Stimulated activated CD8-positive, alpha-beta memory T cell treated with anti-CD3 and anti-CD28 coated beads, Interleukin-12 subunit alpha, Interleukin-12 subunit beta, amount 100 ng/mL, for 24 hours (primary cell): ENCODE measurements at regions not wholly inside any gene's neighbourhood (a gene's known extent, or its start where the extent isn't known, plus 50 kb on each side); places are given as distances from the start of the nearest gene placed in this dataset.

Experiments used
- DNase-seq: peaks from one replicate; pipeline ENCODE4 v3.0.0-alpha.2; 2020; ENCODE audit errors: extremely low read depth

DNA sequence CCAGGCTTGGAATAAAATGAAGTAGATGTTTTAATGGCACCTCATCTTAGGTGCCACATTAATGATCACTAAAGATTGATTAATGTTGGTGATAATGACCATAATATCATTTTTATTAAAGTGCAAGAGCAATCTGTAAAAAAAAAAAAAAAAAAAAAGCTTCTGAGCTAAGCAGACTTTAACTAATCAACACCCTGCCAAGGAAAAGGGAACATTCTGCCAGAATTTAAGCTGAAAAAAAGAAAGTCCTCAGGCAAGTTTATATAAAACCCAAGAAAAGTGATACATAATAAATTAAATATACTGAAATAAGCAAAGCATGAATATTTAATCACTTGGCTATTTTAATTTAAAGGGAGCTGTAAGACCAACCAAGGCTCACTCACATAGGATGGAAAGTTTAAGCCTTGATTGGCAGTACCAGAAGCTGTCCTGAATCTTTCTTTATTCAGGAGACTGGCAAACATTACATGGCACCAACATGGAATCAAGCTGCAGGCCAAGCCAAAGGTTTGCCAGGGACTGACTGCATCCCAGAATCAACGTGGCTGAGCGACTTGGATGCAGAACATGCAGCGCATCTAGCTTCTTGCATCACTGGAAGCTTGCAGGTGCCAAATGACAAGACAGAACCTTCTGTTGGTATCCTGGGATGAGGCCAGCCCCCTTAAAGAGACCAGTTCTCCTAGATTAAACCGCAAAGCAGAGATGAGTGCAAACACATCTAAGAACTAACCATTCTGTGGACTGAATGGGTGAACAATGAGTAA lies 413.6 kb downstream of the ENC1 start:
- DNase-seq: no peak

DNA sequence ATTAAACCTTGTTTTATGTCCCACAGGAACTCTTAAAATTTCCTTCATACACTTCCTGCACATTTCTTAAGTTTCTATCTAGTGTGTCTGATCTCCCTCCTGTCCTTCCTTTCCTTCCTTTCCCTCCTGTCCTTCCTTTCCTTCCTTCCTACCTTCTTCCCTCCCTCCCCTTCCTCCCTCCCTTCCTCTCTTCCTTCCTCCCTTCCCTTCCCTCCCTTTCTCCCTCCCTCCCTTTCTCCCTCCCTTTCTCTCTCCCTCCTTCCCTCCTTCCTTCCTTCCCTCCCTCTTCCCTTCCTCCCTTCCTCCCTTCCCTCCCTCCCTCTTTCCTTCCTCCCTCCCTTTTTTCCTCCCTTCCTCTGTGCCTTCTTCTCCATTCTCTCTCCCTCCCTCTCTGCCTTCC lies 414.9 kb downstream of the ENC1 start:
- DNase-seq: no peak

DNA sequence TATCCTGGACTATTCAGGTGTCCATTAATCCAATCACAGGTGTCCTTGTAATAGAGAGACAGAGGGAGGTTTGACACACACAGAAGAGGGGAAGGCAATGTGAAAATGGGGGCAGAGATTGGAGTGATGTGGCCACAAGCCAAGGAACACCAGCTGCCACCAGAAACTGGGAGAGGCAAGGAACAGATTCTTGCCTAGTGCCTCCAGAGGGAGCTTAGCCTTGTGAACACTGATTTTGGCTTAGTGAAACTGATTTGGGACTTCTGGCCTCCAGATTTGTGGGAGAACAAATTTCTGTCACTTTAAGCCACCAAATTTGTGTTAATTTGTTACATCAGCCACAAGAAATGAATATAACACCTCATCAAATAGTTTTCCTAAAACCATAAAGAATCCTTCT lies 416.2 kb downstream of the ENC1 start:
- DNase-seq: no peak

DNA sequence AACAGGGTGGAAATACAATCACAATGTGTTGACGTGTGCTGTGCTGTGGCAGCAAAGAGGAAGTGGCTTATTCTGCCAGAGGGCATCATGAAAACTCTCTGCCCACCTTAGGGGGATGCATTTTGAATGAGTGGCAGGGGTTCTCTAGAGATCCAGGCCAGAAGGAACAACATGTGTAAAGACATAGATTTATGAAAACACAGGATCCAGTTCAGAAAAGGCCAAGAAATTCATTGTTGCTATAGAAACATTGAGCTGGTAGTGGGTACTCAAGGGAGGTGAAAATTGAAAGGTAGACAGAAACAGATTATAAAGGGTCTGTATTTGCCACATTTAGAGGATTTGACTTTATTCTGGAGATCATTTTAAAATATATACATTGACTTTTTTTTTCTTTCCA lies 417.7 kb downstream of the ENC1 start:
- no peak for DNase-seq

DNA sequence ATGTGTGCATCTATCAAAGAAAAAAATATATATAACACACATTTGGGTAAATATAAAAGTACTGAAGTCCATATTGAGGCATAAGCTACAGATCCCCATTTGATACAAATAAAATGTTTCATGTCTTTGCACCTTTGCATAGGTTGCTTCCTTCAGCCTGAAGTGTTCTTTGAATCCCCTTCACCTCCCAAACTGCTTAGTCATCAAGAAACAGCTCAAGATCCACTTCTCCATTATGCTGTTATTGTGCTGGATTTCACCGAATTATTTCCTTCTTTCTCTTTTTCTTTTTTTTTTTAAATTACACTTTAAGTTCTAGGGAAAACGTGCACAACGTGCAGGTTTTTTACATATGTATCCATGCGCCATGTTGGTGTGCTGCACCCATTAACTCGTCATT lies 419.1 kb downstream of the ENC1 start:
- no peak for DNase-seq

DNA sequence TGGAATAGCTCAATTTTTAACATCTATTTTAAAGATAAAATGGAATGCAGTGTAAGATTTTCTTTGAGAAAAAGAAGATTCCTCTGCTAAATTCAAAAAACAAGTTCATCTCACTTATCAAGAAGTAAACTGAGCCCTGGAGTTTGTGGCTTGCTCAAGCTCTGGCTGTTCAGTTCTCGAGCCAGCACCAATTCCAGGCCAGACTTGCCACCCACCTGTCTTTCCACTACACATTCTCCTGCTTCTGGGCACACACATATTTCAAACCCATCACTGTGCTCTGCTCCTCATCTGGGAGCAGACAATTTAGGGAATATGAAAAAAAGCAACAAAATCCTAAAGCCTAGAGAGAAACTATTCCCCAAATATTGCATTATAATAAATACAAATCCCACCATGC lies 424.5 kb downstream of the ENC1 start:
- no peak for DNase-seq

DNA sequence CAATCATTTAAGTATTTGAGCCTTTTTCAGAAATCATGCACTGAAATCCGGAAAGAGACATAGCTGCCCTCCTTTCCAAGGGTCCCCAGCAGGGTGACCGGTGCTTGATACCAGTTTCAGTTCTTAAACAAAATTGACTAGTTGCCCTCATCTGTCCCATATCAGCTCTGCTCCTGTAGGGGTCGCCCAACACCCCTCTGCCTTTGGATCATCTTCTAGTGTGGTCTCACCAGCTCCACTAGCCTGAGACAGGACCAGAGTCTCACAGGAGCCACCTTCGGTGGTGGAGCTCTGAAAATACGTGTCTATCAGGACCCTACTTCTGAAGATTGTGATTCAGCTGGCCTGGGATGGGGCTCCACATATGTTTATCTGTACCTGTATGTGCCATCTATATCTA lies 428.2 kb downstream of the ENC1 start:
- no peak for DNase-seq

DNA sequence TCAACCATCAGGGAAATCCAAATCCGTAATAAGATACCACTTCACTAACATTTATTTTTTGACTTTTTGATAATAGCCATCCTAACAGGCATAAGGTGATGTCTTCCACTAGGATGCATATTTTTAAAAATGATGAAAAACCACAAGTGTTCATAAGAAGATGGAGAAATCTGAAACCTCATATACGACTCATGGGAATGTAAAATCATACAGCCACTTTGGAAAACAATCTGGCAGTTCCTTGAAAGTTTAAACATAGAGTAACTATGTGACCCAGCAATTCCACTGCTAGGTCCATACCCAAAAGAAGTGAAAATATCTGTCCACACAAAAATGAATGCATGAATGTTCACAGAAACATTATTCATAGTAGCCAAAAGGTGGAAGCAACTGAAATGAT lies 431.0 kb downstream of the ENC1 start:
- no peak for DNase-seq

DNA sequence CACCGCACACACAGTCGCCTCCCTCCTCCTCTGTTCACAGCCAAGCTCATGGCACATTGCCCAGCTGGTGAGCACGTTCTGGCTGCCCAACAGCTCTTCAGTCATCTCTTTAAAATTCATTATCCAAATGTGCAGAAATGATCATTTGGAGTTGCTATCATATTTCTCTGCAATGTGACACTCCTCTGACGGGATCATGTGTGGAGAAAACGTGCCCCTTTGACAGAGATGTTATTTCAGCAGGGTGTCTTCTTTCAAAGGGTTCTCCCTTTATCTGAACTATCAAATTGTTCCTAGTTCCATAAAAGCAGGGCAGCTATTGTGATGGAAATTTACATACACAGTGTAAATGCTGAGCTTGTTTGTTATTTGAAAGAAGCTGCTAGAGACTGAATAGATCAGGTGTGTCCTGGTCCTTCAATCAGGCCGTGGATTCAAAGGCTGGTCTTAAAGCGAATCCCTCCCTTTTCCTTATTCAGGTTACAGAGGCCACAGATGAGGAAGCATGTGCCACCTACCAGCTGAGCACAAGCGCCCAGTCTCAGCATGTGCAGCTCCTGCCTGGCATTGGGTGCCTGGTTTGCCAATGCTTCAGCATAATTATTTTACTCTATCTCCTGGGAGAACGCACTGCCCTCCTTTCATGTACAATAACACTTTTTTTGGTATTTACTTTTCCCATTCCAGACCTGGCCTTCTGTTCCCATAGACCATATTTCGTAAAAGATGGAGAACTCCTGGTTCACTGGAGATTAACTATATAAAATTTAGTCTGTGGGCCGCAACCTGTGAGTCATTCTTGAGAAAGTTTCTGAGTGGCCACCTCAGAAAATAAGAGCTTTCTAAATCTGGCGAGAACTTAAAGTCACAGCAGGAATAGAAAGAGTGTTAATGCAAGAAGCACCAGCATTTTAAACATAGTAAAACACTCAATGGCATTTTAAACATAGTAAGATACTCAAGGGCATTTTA lies 433.7 kb downstream of the ENC1 start:
- no peak for DNase-seq

DNA sequence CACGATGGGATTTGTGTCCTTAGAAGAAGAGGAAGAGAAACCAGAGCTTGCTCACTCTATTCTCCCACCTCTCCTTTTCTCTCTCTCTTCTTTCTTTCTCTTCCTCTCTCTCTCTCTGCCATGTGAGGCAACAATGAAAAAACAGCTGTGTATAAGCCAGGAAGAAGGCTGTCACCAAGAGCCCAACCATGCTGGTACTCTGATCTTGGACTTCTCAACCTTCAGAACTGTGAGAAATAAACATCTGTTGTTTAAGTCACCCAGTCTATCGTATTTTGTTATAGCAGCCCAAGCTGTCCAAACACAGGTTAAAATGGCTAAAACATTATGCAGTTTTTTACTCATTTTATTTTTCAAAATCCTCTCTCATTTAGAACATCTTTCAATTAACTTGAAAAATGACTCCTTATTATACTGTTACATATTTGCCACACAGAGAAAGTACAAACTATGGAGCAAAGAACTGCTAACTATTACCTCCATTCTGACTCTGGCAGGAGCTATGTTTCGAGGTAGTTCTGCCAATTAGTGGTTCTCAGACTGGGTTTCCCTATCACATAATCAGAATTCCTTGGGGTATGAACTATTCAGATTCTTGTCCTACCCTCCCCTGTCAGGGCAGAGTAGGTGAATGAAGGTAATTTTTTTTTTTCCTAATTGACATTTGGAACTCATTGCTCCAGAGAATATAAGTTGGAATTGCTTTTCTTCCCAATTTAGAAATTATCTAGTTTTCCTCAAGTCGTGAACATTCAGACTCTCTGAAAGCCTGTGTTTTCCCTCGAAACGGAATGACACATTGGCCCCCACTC lies 434.6 kb downstream of the ENC1 start:
- DNase-seq: no peak

DNA sequence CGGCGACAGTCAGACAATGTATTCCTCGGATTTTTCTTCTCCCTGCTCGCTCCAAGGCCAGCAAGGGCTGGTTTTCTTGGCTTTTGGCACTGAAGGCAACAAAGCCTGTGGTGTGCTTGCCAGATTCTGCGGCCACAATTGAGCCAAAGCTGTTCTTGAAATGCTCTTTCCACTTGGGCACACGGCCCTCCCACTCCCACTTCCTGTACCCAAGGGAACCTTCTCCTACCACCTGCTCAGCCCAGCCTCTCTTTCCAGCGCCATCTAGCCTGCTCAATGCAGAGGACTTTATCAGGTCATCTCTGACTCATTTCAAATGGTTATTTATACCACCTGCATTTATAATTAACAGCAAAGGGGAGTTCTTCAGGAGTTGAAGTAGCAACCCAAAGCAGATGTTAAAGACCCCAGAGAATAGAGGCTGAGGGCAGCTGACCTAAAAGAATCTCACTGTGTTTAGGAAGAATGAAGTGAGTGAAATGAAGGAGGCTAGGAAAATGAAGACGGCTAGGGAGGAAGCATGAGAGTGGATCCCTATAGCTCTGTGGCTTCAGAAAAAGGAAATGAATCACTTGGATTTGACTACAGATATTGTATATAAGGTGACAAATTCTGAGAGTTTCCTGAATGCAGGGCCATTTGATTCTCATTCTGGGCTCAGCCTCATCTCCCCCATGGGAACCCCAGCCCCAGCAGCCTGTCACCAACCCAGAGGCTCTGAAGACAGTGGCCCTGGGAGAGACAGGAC lies 439.0 kb downstream of the ENC1 start:
- no peak for DNase-seq

DNA sequence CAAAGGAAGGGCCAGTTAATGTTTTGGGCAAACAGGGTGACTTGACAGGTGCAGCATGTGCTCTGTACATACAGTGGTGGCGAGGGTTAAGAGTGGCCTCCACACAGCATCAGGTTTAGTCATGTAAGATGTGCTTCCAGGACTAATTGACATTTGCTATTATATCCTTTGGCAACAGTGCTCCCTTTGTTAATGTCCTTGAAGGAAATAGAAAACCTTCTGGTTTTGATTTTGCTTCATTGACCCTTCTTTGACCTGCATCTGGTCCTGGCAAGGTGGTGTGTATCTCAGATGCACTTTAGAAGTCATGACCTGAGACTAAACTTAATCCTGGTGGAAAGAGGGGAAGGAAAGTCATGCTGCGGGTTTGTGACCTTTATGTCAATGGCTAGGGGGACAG lies 440.0 kb downstream of the ENC1 start:
- no peak for DNase-seq

DNA sequence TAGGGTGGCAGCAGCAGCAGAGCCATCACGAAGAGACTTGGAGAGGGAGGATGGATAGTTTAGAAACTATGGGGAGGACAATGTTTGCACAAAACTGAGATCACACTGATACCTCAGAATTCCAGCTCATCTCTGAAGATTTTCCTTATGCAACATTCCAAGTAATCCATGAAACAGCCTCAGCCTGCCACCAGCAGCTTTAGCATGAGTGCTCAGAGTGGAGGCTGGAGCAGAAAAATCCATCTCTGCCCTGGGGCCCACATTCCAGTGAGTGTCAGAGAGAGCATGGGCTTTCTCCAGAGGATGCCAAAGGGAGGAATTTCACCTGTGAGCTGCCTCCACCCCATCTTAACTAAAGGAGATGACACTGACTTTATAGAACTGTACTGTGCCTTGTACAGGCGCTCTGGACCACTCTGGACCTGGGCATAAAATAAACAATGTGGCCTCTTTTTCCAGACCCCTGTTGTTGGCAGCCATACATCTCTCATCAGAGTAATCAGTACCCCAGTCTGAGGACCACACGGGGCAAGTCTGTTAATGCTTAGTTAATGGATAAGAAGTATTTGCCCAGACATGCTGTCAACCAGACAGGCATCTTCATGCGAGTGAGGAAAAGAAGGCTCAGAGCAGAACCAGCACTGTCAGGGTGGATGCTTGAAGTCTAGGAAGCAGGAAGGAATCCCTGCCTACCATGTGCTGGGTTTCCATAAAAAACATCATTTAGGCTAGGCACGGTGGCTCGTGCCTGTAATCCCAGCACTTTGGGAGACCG lies 440.9 kb downstream of the ENC1 start:
- no peak for DNase-seq

DNA sequence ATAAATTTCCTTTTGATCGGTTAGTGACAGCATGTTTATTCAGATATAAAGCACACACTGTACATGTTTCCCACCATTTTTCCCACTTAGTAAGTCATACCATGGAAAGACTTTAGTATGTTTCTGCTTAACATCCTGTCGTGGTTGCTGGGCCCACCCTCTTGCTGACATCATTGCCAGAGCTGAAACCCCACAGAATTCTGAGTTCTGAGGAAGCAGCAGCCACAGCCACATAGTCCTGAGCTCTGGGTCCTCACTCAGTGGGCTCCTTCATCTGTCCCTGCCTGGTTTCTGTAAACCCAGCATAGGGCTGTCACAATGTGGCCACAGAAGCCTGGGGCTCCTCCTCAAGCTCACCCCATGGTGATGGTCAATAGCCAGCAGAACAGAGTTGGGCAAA lies 441.5 kb downstream of the ENC1 start:
- DNase-seq: no peak

DNA sequence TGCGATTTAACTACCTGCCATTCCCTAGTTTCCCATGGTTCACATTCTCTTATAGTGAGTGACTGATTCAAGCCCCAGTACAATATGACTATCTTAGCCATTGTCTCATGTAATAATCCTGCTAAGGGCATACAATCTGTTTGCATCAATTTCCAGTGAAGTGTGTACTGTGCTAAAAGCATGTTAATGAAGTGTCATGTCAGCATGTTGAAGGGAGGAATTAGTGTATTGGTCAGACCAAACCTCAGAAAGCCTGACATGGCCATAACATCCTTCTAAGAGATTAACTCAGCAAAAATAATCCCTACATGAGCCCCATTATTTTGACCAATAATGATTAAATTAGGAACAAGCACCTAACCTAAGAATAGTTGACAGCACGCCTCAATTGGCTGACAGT lies 442.4 kb downstream of the ENC1 start:
- no peak for DNase-seq

DNA sequence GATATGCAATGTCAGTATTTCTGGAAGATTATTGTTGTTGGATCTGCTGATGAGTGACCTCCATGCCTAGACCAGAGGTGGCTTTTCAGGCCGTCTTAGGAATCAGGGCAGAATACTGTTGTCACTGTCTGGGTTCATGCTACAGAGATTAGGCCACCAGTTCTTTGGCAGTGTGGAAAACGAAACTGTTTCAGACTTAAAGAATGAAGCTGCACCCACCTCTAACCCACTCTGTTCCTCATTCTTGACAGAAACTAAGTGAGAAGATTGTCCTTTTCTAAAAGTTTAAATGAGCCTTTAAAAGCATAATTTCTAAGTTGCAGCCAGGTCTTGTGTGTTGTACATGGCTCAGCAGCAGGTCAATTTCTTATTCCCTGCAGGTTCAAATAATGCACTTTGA lies 444.3 kb downstream of the ENC1 start:
- DNase-seq: no peak

DNA sequence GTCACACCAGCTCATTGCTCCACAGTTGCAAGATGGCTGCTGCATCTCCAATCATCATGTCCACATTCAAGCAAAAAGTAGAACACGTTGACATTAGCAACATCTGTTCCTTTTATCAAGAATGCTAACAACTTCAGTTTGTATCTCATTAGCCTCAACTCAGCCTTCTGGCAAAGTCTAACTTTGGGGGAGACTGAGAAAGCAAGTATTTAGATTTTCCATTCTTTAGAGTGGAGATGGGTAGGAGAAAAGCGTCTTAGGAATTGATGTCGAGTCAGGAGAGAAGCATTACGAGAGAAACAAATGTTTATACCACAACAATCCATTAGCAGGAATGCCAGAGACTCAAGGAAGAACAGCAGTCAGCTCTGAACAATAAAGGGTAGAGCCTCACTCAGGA lies 446.3 kb downstream of the ENC1 start:
- DNase-seq: no peak

DNA sequence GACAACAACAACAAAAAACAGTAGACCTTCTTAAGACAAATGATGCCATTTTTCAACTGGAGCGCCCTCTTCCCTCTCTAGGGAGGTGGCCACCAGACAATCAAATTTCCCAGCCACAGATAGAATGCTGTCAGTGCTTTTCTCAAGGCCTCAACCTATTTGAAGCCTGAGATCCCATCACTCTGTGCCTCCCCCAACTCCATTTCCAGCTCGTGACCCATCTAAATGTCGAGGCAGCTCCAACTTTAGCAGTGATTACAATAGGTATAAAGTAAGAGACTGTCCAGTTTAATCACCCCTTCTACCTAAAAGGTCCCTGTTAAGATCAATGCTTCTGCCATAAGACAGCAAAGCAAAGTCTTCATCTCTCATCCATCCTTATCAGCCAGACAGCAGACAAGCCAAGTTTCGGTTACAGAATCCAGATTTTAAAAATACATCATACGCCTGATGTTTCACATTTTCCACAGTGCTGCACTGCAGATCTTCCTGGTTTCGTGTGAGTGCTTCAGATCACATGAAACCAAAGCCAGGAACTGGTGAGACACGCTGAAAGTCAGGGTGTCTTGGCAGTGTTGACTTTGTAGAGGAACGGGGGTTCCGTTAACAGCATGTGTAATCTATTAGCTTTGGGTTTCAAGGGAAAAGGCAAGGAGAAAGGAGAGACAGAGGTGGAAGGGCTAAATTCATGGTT lies 447.8 kb downstream of the ENC1 start:
- no peak for DNase-seq

DNA sequence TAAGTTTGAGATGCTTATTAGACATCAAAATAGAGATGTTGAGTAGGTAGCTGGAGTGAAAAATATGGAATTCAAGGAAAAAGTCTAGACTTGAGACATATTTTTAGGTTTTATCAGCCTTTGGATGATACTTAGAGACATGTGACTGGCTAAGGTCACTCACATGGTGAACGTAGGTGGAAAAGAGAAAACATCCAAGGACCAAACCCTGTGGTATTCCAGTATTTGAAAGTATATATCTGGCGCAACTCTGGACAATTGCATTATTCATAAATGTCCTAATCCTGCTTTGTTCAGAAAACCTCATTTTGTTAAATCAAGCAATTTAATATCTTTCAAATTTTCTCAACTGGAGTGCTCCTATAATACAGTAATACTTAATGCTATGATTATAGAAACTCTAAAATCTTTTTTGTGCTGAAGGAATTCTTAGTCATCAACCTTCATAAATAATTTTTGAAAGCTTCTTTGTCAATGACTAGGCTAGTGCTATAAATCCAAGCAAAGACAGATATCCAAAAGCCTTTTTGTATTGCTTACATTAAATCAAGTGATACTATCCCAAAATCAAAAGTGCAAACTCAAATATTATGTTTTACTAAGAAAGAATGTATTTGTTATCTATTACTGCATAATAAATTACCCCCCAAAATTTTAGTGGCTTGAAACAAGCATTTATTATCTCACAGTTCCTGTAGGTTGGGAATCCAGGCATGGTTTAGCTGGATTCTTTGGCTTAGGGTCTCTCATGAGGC lies 452.0 kb downstream of the ENC1 start:
- no peak for DNase-seq
